SU-DHL-6 (cell line): ENCODE measurements at regions not wholly inside any gene's neighbourhood (a gene's known extent, or its start where the extent isn't known, plus 50 kb on each side); places are given as distances from the start of the nearest gene placed in this dataset.

Experiments used
- H2AFZ ChIP-seq: fragments of 200-600 bp; sonication (generic); 2 replicates; pipeline ENCODE4 v1.6.1; 2014; ENCODE audit warnings: low read depth, mild to moderate bottlenecking, moderate library complexity, mixed read lengths, antibody characterized with exemption, low read length; ENCODE audit not compliant: severe bottlenecking
- H3F3A ChIP-seq: fragments of 200-600 bp; shearing (Covaris generic); 2 replicates; pipeline ENCODE4 v1.6.0; 2016; ENCODE audit warnings: antibody characterized with exemption, mild to moderate bottlenecking; ENCODE audit not compliant: insufficient read depth
- H3K27ac ChIP-seq: fragments of 200-600 bp; sonication (generic); 2 replicates; pipeline ENCODE4 v1.5.1; 2016; ENCODE audit warnings: low read depth, mild to moderate bottlenecking, low read length, moderate library complexity, mixed read lengths
- H3K27me3 ChIP-seq: fragments of 200-600 bp; sonication (generic), shearing (Covaris generic); 2 replicates; pipeline ENCODE4 v1.6.0; 2014; ENCODE audit warnings: mild to moderate bottlenecking, low read length
- H3K36me3 ChIP-seq: fragments of 200-600 bp; sonication (generic); 2 replicates; pipeline ENCODE4 v1.6.1; 2014; ENCODE audit warnings: mild to moderate bottlenecking, low read length, mixed read lengths
- H3K4me2 ChIP-seq: fragments of 300-600, 200-600 bp; shearing (Covaris generic), sonication (generic); 2 replicates; pipeline ENCODE4 v1.6.0; 2014; ENCODE audit warnings: low read length, low read depth, mild to moderate bottlenecking; ENCODE audit not compliant: poor library complexity, severe bottlenecking
- H3K4me3 ChIP-seq: fragments of 200-600 bp; sonication (generic); 2 replicates; pipeline ENCODE4 v1.5.1; 2014; ENCODE audit warnings: antibody characterized with exemption, low read length, mild to moderate bottlenecking, mixed read lengths; ENCODE audit not compliant: insufficient read depth, poor library complexity, severe bottlenecking
- H3K79me2 ChIP-seq: fragments of 200-600 bp; sonication (generic); 2 replicates; pipeline ENCODE4 v1.6.1; 2014; ENCODE audit warnings: mild to moderate bottlenecking, low read length, moderate library complexity; ENCODE audit not compliant: insufficient read depth
- H3K9ac ChIP-seq: fragments of 200-600 bp; sonication (generic); 2 replicates; pipeline ENCODE4 v1.7.0; 2014; ENCODE audit warnings: mild to moderate bottlenecking, low read length
- H3K9me2 ChIP-seq: fragments of 200-600 bp; sonication (generic); replicated peaks from 2 replicates; pipeline ENCODE4 v1.6.1; 2014; ENCODE audit warnings: low read length; ENCODE audit not compliant: insufficient read depth
- H3K9me3 ChIP-seq: fragments of 200-600 bp; sonication (generic); 2 replicates; pipeline ENCODE4 v1.6.1; 2014; ENCODE audit warnings: low read length, mixed read lengths; ENCODE audit not compliant: insufficient read depth
- H4K20me1 ChIP-seq: fragments of 200-600 bp; sonication (generic); 2 replicates; pipeline ENCODE4 v1.6.1; 2014; ENCODE audit warnings: low read depth, mild to moderate bottlenecking, antibody characterized with exemption, low read length, moderate library complexity, mixed read lengths
- CTCF ChIP-seq: fragments of 200-600 bp; sonication (generic); IDR thresholded peaks from one replicate; pipeline ENCODE4 v1.5.1; 2017; ENCODE audit warnings: antibody characterized with exemption, mild to moderate bottlenecking, low read length, moderate library complexity; ENCODE audit not compliant: insufficient read depth, poor library complexity, severe bottlenecking
- EZH2phosphoT487 ChIP-seq: fragments of 200-600 bp; sonication (generic), shearing (Covaris generic); conservative IDR thresholded peaks from 2 replicates; pipeline ENCODE4 v1.6.1; 2018; ENCODE audit warnings: mild to moderate bottlenecking, antibody characterized with exemption, low read length, moderate library complexity, mixed read lengths

GRCh38 chr4:57278780-57279179, 168.6 kb upstream of the IGFBP7 start:
- H3K9me3 ChIP-seq = no peaks in the 10 kb centered on the region
- TF ChIP-seq EZH2phosphoT487 = no peak
- no peak for TF ChIP-seq CTCF
- no peaks in the 10 kb centered on the region for H3K27me3 ChIP-seq
- no peak overlapping the region for H2AFZ ChIP-seq
- H3F3A ChIP-seq = no peaks in the 10 kb centered on the region
- no peak overlapping the region for H3K4me2 ChIP-seq
- H3K9me2 ChIP-seq = no peaks in the 10 kb centered on the region
- no peaks in the 10 kb centered on the region for H3K36me3 ChIP-seq
- no peak overlapping the region for H3K4me3 ChIP-seq
- H4K20me1 ChIP-seq = no peaks in the 10 kb centered on the region
- no peaks in the 10 kb centered on the region for H3K79me2 ChIP-seq
- H3K27ac ChIP-seq = no peak overlapping the region
- H3K9ac ChIP-seq = no peak overlapping the region

- H3K4me3 ChIP-seq = no peak overlapping the region
- H2AFZ ChIP-seq = no peak overlapping the region
- no peaks in the 10 kb centered on the region for H3K9me3 ChIP-seq
- H4K20me1 ChIP-seq = no peaks in the 10 kb centered on the region
- no peak overlapping the region for H3K27ac ChIP-seq
- H3K79me2 ChIP-seq = no peaks in the 10 kb centered on the region
- TF ChIP-seq EZH2phosphoT487 = no peak
- no peak for TF ChIP-seq CTCF
- no peaks in the 10 kb centered on the region for H3K9me2 ChIP-seq
- H3F3A ChIP-seq = no peaks in the 10 kb centered on the region
- H3K9ac ChIP-seq = no peak overlapping the region
- H3K27me3 ChIP-seq = no peaks in the 10 kb centered on the region
- no peak overlapping the region for H3K4me2 ChIP-seq
- H3K36me3 ChIP-seq = no peaks in the 10 kb centered on the region
Observed at GRCh38 chr4:57274082-57274481, 163.9 kb upstream of the IGFBP7 start.

GRCh38 chr4:57270346-57270745, 160.2 kb upstream of the IGFBP7 start:
- Histone ChIP-seq H3K4me3 (no peak overlapping the region), H3K27me3 (no peaks in the 10 kb centered on the region), H3K36me3 (no peaks in the 10 kb centered on the region), H3K79me2 (no peaks in the 10 kb centered on the region), H3K9ac (no peak overlapping the region), H3F3A (no peaks in the 10 kb centered on the region), H3K9me2 (no peaks in the 10 kb centered on the region), H4K20me1 (no peaks in the 10 kb centered on the region), H2AFZ (no peak overlapping the region), H3K4me2 (no peak overlapping the region), H3K9me3 (no peaks in the 10 kb centered on the region), H3K27ac (no peak overlapping the region)
- no peak for TF ChIP-seq EZH2phosphoT487
- TF ChIP-seq CTCF = no peak
